ENCODE measurements at regions not wholly inside any gene's neighbourhood (a gene's known extent, or its start where the extent isn't known, plus 50 kb on each side); places are given as distances from the start of the nearest gene placed in this dataset.
A peak's percentile ranks its signal among the peaks of the same experiment; 100 is the strongest.

DNA sequence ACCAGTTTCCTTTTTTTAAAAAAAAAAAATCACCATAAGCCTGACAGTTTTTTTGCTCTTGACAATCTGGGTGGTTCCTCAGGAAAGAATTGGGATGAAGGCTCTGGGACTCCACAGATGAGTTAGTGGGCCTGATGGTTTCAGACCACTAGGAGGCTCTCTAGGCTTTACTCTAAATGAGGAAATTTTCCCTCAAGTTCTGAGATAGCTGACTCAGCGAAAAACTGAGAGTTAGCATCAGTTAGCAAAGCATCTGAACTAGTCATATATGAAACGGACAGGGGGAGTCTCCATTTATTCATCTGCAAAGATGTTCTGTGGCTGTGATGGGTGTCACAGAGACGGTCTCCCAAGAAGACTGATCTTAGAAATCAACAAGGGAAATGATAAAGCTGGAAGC, 314.3 kb upstream of the OR4E1 start:
- peak; percentile 22 for DNase-seq (ENCODE audit: low spot score)

DNA sequence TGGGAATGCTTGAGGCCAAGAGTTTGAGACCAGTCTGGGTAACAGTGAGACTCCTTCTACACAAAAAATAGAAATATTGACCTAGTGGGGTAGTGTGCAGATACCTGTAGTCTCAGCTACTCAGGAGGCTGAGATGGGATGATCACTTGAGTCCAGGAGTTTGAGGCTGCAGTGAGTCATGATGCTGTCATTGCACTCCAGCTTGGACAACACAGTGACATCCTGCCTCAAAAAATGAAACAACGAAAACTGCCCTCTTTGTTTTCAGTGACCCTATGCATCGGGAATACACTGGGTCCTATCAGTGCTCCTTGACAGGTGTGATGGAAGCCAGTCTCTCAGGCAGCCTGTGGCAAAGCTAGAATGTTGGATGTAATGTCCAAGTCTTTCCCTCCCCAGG, 311.5 kb upstream of the OR4E1 start:
- DNase-seq (ENCODE audit: low spot score): no peak

DNA sequence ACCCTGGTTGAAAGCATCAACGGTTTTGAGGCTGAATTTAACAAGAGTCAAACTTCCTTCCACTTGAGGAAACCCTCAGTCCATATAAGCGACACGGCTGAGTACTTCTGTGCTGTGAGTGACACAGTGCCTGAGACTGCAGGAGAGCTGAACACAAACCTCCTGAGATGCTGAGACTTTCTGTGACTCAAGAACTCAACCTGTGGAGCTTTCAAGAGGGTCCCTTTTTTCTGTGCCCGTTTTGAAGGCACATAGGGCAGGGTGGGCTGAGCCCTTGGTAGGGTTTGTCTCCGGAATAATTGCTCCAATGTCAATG, 305.3 kb upstream of the OR4E1 start:
- no peak for DNase-seq (ENCODE audit: low spot score)

DNA sequence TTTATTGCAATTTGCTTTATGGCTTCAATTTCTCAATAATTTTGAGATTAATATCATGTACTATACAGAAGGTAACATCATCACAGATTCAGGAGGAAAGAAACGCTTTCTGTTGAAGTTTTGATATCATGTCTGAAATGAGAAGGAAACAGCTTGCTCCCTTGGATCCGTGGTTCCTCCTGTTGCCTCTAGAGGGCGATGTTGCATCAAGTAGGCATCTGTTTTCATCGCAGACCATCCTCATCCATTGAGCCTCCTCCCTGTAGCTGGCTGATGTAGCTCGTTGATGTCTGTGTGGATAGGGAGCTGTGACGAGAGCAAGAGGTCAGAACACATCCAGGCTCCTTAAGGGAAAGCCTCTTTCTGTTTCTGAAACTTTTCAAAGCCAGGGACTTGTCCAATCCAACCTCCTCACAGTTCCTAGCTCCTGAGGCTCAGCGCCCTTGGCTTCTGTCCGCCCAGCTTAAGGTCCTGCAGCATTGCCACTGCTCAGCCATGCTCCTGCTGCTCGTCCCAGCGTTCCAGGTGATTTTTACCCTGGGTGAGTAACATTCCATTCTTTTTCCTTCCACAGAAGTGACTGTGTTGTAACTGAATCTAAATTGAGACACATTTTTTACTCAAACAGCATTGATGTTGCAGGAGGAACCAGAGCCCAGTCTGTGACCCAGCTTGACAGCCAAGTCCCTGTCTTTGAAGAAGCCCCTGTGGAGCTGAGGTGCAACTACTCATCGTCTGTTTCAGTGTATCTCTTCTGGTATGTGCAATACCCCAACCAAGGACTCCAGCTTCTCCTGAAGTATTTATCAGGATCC, 304.8 kb upstream of the OR4E1 start:
- DNase-seq (ENCODE audit: low spot score): peak; percentile 21

DNA sequence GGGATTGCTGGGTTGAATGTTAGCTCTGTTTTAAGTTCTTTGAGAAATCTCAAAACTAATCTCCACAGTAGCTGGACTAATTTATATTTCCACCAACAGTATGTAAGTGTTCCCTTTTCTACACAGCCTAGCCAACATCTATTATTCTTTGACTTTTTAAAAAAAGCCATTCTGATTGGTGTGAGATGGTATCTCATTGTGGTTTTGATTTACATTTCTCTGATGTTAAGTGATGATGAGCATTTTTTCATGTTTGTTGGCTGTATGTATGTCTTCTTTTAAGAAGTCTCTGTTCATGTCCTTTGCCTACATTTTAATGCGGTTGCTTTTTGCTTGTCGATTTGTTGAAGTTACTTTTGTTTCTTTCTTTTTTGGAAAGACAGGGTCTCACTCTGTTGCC, 301.1 kb upstream of the OR4E1 start:
- no peak for DNase-seq (ENCODE audit: low spot score)

DNA sequence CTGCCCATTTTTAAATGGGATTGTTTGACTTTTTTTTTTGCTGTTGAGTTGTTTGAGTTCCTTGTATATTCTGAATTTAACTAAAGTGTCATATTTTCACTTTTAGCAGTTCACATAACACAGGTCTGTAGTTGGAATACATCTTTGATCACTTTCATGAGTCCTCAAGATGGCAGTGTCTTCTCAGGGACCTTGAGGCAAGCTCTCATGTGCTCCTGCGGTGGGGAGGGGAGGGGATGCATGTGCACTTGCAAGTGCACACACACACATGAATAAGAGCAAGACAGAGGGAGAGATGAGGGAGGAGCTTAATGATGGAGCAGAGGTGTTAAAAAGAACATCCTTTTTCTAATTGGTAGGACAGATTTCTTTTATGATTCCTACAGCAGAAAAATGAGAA, 291.4 kb upstream of the OR4E1 start:
- DNase-seq (ENCODE audit: low spot score): no peak

DNA sequence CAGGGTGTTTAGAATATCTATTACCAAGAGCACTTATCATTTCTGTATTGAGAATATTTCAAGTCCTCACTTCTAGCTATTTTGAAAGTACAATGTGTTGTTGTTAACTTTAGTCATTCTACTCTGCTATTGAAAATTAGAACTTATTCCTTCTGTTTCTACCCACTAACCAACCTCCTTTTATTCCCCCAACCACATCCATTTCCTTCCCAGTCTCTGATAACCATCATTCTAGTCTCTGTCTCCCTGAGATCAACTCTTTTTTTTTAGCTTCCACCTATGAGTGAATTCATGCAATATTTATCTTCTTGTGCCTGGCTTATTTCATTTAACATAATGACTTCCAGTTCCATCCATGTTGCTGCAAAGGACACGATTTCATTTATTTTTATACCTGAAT, 290.6 kb upstream of the OR4E1 start:
- no peak for DNase-seq (ENCODE audit: low spot score)

DNA sequence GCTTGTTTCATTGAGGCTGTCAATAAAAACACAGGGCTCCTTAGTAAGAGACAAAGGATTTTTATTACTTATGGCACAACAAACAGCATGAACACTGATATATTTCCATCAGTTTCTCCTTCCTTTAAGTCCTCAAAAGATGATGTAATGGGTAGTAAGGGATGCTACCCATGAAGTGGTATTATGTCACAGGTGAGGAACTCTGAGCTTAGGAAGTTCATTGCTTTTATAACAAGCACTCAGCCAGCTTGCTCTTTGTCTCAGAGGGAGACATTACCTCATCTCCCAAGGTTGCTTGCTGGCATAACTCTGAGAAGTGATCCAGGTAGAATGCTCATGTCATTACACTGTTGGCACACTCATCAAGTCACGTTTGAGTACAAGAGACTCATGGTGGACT, 287.0 kb upstream of the OR4E1 start:
- DNase-seq (ENCODE audit: low spot score): no peak

DNA sequence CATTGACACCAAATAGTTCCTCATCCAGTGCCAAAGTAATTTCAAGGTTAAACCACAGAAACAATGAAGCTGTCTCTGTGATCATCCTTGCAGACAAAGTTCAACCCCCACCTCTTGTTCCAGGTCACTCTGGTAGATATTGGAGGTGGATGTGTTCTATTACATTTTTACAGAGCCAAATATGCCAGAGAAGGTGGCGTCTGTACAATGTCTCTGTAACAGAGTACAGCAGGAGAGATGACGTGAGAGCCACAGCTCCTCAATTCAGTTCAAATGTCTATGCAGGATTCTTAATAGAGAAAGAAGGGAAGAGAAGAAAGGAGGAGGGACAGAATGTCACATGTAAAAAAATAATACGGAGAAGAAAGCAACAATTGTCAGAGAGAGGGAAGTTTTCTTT, 268.3 kb upstream of the OR4E1 start:
- DNase-seq (ENCODE audit: low spot score): no peak

DNA sequence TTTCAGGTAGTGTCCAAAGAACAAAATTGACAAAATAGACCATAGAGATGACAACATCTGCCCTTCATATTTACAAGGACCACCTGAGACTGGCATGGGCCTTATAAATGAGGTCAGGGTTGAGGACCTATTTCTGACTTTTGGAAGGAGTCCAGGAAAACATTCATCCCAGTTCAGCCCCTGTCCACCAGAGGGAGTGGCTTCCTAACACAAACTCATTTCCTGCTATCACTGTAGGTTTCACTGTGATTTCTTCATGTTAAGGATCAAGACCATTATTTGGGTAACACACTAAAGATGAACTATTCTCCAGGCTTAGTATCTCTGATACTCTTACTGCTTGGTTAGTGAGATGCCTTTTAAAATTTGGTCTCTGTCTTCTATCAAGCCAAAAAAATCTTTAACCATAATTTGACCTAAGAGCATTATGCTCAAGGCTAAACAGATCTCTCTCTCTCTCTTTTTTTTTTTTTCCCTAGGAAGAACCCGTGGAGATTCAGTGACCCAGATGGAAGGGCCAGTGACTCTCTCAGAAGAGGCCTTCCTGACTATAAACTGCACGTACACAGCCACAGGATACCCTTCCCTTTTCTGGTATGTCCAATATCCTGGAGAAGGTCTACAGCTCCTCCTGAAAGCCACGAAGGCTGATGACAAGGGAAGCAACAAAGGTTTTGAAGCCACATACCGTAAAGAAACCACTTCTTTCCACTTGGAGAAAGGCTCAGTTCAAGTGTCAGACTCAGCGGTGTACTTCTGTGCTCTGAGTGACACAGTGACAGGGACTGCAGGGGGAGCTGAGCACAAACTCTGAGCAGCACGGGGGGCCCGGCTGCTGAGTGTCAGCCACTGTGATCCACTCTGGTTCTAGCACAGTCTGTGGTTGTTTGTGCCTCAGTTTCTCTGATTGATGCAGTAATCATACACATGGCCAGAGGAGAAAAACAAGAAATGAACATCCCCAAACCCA, 267.6 kb upstream of the OR4E1 start:
- DNase-seq (ENCODE audit: low spot score): peak; percentile 47

DNA sequence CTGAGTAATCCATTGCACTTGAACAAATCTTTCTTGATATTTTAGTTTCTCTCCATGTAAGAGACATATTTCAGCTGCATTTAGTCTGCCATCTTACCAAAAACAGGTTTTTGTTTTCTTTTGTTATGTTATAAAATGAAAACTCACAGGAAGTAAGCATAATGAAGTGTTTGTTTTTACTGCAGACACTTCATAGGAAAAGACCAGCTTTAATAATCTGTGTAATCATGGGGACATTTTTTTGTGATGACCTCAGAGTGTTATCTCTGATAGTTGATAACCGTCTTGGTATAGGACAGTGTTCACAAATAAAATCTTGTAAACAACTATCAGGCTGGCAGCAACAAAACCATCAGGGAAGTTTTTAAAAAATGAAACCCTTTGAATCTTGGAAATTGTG, 266.2 kb upstream of the OR4E1 start:
- no peak for DNase-seq (ENCODE audit: low spot score)

DNA sequence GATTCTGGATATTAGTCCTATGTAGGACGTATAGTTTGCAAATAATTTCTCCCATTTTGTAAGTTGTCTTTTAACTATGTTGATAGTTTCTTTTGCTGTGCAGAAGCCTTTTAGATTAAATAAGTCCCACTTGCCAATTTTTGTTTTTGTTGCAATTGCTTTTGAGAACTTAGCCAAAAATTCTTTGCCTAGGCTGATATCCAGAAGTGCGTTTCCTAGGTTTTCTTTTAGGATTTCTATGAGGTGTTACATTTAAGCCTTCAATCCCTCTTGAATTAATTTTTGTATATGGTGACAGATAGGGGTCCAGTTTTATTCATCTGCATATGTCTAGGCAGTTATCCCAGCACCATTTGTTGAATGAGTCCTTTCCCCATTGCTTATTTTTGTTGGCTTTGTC, 264.4 kb upstream of the OR4E1 start:
- no peak for DNase-seq (ENCODE audit: low spot score)

DNA sequence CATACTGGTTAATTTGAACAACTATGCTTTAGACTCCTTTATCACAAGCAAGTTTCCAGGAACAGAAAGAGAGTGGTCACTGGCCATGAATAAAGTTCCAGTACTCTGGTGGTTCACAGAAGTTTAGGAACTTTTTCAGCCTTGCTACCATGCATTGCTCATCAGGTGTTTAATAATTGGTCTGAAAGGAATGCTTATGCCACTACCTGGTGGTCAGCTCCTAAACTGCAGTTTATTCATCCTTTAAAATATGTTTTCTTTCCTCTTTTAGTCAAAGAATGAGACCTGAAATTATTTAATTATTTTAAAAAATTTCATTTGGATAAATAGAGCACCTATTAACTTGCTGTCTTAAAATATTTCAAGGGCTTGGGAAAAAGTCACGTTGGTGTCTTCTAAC, 260.1 kb upstream of the OR4E1 start:
- DNase-seq (ENCODE audit: low spot score): no peak

DNA sequence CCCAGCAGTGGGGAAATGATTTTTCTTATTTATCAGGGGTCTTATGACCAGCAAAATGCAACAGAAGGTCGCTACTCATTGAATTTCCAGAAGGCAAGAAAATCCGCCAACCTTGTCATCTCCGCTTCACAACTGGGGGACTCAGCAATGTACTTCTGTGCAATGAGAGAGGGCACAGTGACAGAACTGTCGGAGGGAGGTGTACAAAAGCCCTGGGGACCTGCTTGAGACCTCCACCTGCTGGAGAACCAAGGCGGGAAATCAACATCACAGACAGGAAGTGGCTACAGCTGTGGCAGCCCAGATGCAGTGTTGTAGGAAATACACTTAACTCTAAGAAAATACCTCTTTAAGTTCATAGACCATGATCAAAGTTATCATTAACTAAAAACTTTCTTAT, 250.9 kb upstream of the OR4E1 start:
- peak; percentile 18 for DNase-seq (ENCODE audit: low spot score)

DNA sequence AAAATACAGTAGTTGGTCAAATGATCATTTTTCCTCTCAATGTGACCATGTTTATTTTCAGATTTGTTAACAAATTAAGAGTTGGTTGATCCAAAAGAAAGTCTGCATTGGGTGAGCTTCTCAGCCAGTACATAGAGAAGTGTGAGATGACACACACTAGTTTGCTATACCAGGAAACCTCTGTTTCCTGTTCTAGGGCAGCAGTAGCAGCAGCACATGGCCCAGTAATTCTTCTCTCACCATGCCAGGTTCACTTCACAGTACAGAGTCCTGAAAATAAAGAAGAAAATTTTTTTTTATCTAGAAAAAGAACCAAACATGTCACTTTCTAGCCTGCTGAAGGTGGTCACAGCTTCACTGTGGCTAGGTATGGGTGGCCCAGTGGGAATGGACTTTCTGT, 250.2 kb upstream of the OR4E1 start:
- DNase-seq (ENCODE audit: low spot score): peak; percentile 85

DNA sequence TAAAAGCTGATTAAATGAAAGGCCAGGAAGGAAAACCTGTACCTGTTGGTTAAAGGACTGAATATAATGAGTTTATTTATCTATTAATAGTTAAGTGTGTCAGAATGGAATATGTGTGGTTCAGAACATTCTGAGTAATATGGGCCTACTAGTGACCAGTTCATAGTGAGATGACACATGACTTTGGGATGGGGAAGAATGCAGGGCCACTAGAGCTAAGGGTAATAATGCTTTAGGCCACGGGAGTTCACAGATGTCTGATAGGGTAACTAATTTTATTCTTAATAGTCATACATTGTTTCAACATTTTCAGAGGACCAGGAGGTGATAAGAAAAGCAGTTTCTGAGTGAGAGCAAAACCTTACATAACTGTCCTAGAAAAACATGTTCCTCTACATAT, 247.8 kb upstream of the OR4E1 start:
- no peak for DNase-seq (ENCODE audit: low spot score)

DNA sequence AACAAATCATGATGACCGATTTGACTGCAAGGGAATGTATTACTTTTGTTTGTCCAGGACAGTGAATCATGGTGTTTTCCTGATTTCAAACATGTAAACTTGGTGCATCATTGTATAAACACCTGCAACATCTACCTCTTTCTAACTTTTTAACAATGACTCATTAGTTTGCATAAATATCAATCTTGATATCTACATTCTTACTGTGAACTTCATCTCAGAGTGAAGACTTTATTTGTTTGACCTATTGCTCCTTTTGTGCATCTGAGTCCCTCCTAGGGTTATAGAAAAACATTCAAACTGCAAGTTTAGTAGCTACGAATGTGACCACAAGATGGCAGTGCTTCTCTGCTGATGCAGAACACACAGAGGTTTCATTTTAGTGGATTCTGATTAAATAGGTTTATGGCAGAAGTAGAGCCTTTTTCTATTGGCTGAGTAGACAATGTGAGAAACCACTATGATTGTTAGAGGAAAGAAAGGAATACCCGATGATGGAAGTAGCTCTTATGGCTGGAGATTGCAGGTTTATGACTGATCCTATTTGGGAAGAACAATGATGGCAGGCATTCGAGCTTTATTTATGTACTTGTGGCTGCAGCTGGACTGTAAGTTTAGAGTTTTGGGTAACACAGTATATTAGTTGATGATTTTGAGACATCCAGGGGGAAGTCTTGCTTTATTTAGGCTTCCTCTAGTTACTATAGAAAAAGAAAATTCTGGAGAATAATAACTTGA, 244.2 kb upstream of the OR4E1 start:
- peak; percentile 87 for DNase-seq (ENCODE audit: low spot score)

DNA sequence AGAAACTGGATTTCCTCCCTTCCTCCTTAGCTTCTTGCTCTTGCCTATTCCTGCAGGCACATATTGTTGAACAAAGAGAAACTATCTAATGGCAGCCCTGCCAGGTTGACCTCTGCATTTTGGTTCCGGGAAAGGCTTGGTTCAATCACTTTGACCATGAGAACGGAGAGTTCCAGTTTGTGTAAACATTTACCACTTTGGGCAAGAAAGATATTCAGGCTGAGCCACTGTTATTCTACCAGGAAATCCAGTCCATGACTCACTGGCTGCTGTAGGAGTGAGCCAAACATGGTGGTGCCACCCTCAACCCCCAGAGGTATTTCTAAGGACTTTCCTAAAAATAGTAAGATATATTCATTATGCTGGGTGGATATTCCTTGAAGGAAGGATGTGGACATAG, 242.2 kb upstream of the OR4E1 start:
- DNase-seq (ENCODE audit: low spot score): peak; percentile 85

DNA sequence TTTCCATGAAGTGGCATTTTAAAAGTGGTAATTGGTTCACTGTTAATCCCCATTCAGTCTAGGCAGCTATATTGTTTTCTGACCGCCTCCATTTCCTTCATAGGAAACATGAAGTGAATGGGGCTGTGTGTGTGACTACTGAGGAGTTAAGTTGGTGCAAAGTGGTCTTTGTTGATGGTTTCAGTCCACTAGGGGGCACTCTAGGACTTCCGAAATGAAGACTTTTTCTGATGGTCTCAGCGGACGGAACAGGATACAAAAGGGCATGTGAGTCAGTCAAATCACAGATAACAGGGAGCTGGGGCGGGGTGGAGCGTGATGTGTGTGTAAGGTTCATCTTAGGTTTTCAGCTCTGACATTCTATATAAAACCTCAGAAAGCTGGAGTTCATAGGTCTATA, 240.1 kb upstream of the OR4E1 start:
- DNase-seq (ENCODE audit: low spot score): peak; percentile 93

DNA sequence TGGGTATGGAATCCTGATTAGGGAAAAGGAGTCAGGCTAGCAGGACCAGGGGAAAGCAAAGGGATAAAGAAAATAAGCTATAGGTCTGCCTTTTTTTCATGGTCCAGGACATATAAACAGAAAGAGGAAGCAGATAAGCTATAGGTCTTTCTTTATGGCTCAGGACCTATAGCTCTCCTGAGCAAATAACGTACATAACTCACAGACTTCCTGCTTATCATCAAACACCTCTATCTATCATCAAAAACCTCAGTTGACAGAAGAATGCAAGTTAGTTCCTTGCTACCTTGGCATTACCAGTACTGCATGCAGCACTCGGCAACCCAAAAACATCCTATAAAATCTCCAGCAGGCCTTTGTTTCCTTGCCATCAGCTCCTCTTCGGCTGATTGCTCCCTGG, 238.7 kb upstream of the OR4E1 start:
- no peak for DNase-seq (ENCODE audit: low spot score)

DNA sequence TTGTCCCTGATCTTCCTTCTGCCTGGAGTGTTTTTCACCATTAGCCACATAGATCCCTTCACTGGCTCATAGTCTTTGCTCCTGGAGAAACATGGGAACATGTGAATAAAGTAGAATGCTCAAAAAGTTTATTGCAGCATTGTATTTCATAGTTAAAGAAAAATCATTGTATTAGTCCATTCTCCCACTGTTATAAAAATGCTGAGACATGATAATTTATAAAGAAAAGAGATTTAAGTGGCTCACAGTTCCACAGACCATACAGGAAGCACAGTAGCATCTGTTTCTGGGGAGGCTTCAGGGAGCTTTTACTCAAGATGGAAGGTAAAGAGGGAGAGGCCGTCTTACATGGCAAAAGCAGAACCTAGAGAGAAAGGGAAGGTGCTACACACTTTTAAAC, 238.3 kb upstream of the OR4E1 start:
- no peak for DNase-seq (ENCODE audit: low spot score)

DNA sequence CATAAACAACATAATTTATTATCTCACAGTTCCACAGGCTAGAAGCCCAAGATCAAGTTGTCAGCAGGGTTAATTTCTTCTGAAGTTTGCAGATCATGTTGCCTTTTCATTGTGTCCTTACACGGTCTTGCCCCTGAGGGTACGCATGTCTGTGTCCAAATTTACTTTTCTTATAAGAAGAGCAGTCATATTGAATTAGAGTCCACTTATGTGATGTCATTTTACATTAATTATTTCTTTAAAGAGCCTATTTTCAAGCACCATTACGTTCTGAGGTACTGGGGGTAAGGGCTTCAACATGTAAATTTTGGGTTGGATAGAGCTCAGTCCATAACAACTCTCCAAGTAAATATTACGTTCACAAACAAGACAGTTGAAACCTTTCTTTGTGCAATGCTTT, 236.6 kb upstream of the OR4E1 start:
- DNase-seq (ENCODE audit: low spot score): no peak

Measured in kidney capillary endothelial cell (primary cell).